HG02571 (cell line): ENCODE measurements at regions not wholly inside any gene's neighbourhood (a gene's known extent, or its start where the extent isn't known, plus 50 kb on each side); places are given as distances from the start of the nearest gene placed in this dataset.

ENCODE experiments used
- ATAC-seq: cut with Tn5 transposase; IDR thresholded peaks from one replicate; pipeline ENCODE4 v1.9.1; 2021; ENCODE audit warnings: mild to moderate bottlenecking, moderate library complexity; ENCODE audit not compliant: unreplicated experiment

DNA sequence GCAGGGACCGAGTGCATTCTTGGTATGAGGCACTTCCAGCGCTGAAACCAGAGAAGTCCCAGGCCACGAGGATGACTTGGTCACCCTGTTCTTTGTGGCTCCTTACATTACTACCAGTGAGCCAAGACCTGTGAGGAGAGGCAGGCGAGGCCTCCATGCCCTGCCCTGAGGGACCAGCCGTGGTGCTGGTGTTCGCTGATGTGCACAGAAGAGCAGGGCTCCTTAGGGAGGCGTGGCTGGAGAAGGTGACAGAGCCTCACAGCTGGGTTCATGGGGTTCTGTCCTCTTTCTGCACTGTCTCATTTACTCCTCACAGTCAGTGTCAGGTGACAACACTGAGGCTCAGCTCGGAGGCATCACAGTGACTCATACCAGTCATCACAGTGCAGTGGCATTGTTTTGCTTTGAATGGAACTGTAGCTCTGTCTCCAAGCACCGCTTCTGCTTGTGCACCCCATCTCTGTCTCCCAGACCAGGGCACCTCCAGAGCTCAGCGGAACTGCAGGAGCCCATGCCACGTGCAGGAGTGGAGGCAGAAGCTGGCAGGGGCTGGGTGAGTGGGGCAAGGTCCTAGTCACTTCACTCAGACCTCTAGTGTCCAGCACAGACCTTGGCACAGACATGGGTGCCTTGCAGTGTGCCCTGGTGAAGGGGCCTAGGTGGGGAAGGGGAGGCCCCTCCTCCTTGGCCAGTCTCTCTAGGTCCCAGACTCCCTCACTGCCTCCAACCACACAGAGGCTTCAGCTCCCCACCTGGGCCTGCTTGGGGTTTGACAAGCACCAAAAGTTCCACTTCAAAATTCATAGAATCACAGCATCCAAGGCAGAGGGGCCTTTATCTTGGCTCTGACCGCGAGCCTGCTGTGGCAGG lies 310.9 kb downstream of the MATN1 start:
- no peak for ATAC-seq

- ATAC-seq = no peak
Measured at GRCh38 chr1:30411206-30411605, 312.2 kb downstream of the MATN1 start.

- no peak for ATAC-seq
Measured at GRCh38 chr1:30410153-30410851, 313.1 kb downstream of the MATN1 start.

- ATAC-seq = no peak
Measured at GRCh38 chr1:30409476-30410152, 313.8 kb downstream of the MATN1 start.

- no peak for ATAC-seq
Measured at GRCh38 chr1:30407865-30408580, 315.4 kb downstream of the MATN1 start.

- no peak for ATAC-seq
Measured at GRCh38 chr1:30406996-30407864, 316.2 kb downstream of the MATN1 start.

GRCh38 chr1:30405631-30406212 lies 317.7 kb downstream of the MATN1 start:
- ATAC-seq = no peak

- no peak for ATAC-seq
Measured at GRCh38 chr1:30405081-30405480, 318.3 kb downstream of the MATN1 start.

DNA sequence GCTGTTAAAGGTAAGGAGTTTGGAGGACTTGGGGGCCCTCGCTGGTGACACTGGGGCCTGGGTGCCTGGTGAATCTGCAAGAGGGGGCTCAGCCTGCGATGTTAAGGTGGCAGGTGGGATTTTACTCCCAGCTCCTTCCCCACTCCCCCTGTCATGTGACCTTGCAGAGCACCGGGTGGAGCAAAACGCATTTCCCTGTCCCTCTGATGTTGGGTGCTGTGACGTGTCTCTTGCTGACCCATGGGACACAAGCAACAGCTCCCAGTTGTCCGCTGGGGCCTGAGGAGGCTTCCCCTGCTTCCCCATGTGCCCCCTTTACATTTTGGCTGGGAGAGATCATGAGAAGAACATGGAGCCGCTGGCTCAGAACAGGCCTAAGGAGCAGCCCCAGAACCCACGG lies 319.0 kb downstream of the MATN1 start:
- ATAC-seq = no peak

DNA sequence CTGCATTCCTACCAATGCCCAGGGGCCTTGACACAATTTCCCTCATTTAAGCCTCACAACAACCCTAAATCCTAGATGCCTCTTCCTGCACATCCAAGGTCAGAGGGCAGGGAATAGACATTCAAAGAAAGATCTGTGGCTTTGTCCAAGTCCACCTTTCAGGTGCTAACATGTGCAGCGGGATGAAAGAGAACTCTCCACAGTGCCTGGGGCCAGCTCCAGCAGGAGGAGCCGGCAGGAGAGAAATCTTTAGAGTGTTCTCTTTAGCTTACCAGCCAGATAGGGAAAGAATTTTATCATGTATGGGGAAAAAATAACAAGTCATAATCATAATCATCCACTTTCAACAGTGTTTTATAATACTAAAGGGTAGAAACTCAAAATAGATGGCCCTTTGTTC lies 319.7 kb downstream of the MATN1 start:
- no peak for ATAC-seq

GRCh38 chr1:30403061-30403645 lies 320.2 kb downstream of the MATN1 start:
- no peak for ATAC-seq

DNA sequence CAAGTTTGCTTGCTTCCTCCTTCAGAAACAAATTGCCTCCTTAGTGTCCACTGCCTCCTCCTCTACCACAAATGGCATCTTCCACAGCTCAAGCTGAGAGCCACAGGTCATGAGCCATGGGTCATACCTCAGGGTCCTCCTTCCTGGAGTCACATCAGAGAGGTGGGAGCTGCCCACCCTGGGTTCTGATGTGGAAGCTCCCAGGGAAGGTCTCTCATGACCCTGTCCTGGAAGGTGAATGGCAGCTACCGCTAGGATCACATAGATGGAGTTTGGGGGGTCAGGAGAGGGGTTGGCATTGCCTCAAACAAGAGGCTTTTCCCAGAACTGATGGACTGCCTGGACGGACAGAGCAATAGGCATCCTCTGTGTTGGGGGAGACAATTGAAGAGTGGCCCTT lies 321.4 kb downstream of the MATN1 start:
- ATAC-seq = no peak

DNA sequence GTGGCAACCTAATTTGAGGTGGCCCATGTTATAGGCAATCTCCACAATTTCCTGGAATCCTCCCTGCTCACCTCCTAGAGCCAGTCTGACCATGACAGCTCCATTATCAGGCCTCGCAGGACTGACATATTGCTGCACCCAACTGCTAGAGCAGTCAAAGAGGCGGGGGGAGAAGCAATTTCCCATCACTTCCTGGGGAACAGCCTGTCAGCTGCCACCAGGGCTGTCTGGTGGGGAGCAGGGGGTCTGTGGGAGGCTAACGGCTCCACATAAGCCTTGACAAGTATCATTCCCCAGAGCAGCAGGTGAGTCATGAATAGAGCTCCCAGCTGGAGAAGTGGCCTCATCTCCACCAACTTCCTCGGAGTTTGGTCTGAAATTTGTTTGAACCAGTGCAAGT lies 322.9 kb downstream of the MATN1 start:
- no peak for ATAC-seq

GRCh38 chr1:30399026-30399425 lies 324.4 kb downstream of the MATN1 start:
- ATAC-seq = no peak

GRCh38 chr1:30397576-30397975 lies 325.8 kb downstream of the MATN1 start:
- no peak for ATAC-seq

GRCh38 chr1:30395631-30396030 lies 327.8 kb downstream of the MATN1 start:
- no peak for ATAC-seq

GRCh38 chr1:30388386-30388785 lies 335.0 kb downstream of the MATN1 start:
- no peak for ATAC-seq

- ATAC-seq = no peak
Measured at GRCh38 chr1:30386156-30386926, 337.0 kb downstream of the MATN1 start.
